ENCODE measurements at regions not wholly inside any gene's neighbourhood (a gene's known extent, or its start where the extent isn't known, plus 50 kb on each side); places are given as distances from the start of the nearest gene placed in this dataset.
"Not testable (repeated sequence)": the region's sequence is repeated elsewhere in the genome, so short reads cannot be mapped to it uniquely, and the experiment has no call there.

- peaks cover 0 to 3% (median 0%) of the 10 kb centered on the region in 7 donors for H3K9me3 Mint-ChIP-seq
- ATAC-seq (ENCODE audit: low read depth in 2 of 2) (no peak), DNase-seq (no peak)
- peaks cover 17% of the 10 kb centered on the region for H3K27me3 Mint-ChIP-seq
- Histone ChIP-seq H3K9me3 (ENCODE audit: control insufficient read depth in 2 of 2, low read length in 2 of 2) (peaks cover 0 to 3% of the 10 kb centered on the region in 2 experiments), H3K36me3 (ENCODE audit: control insufficient read depth, insufficient read depth, low read length) (no peaks in the 10 kb centered on the region), H3K4me1 (ENCODE audit: control insufficient read depth, insufficient read depth, low read length, poor library complexity, severe bottlenecking) (no peaks in the 10 kb centered on the region), H3K4me3 (ENCODE audit: low read depth, low read length) (no peak overlapping the region), H3K27me3 (ENCODE audit: control insufficient read depth, insufficient read depth, low read length) (peaks cover 6% of the 10 kb centered on the region), H3K27ac (ENCODE audit: insufficient read depth, low read length, poor library complexity, severe bottlenecking) (no peak overlapping the region)
- no peak overlapping the region for H3K27ac Mint-ChIP-seq
- H3K4me3 Mint-ChIP-seq, result no peak overlapping the region
- H3K36me3 Mint-ChIP-seq, result no peaks in the 10 kb centered on the region
- H3K4me1 Mint-ChIP-seq, result no peaks in the 10 kb centered on the region
Measured at GRCh38 chr10:28449382-28449781, 83.5 kb upstream of the WAC start.

DNA sequence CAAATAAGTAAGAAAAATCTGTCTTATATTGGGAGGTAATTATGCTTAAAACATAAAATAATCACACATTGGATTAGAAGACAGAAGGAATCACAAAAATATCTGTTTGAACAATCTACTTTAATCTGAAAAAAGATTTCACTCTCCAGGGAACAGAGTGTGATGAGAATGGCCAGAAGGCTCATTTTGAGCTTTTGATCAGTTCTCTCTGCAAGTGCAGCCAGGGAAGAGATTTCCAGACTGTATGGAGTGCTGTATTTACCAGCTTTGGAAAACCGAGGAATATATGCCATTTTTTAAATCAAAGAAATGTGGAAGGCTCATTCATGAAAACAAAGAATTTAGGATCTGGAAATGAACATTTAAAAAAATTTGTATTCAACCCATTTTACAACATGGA lies 83.0 kb upstream of the WAC start:
- peaks cover 0 to 3% (median 0%) of the 10 kb centered on the region in 7 donors for H3K9me3 Mint-ChIP-seq

GRCh38 chr10:28453926-28454325 lies 79.0 kb upstream of the WAC start:
- Histone ChIP-seq H3K9me3 (ENCODE audit: control insufficient read depth in 2 of 2, low read length in 2 of 2) (peaks cover 0 to 3% of the 10 kb centered on the region in 2 experiments), H3K27ac (ENCODE audit: insufficient read depth, low read length, poor library complexity, severe bottlenecking) (no peak overlapping the region), H3K27me3 (ENCODE audit: control insufficient read depth, insufficient read depth, low read length) (peaks cover 9% of the 10 kb centered on the region), H3K36me3 (ENCODE audit: control insufficient read depth, insufficient read depth, low read length) (no peaks in the 10 kb centered on the region), H3K4me3 (ENCODE audit: low read depth, low read length) (no peak overlapping the region), H3K4me1 (ENCODE audit: control insufficient read depth, insufficient read depth, low read length, poor library complexity, severe bottlenecking) (no peaks in the 10 kb centered on the region)
- H3K36me3 Mint-ChIP-seq, result no peaks in the 10 kb centered on the region
- DNase-seq, result no peak
- peaks cover 0 to 3% (median under 1%) of the 10 kb centered on the region in 7 donors for H3K9me3 Mint-ChIP-seq
- no peak for ATAC-seq (ENCODE audit: low read depth in 2 of 2)
- no peak overlapping the region for H3K4me3 Mint-ChIP-seq
- peaks cover 38% of the 10 kb centered on the region for H3K27me3 Mint-ChIP-seq
- no peaks in the 10 kb centered on the region for H3K4me1 Mint-ChIP-seq
- no peak overlapping the region for H3K27ac Mint-ChIP-seq

More for the DNA sequence above, 83.0 kb upstream of the WAC start:
- Mint-ChIP-seq H3K4me3 (no peak overlapping the region), H3K4me1 (no peaks in the 10 kb centered on the region), H3K27me3 (peaks cover 22% of the 10 kb centered on the region), H3K27ac (no peak overlapping the region), H3K36me3 (no peaks in the 10 kb centered on the region)
- Histone ChIP-seq H3K27ac (ENCODE audit: insufficient read depth, low read length, poor library complexity, severe bottlenecking) (no peak overlapping the region), H3K36me3 (ENCODE audit: control insufficient read depth, insufficient read depth, low read length) (no peaks in the 10 kb centered on the region), H3K9me3 (ENCODE audit: control insufficient read depth in 2 of 2, low read length in 2 of 2) (peaks cover 0 to 3% of the 10 kb centered on the region in 2 experiments), H3K4me3 (ENCODE audit: low read depth, low read length) (no peak overlapping the region), H3K27me3 (ENCODE audit: control insufficient read depth, insufficient read depth, low read length) (peaks cover 6% of the 10 kb centered on the region), H3K4me1 (ENCODE audit: control insufficient read depth, insufficient read depth, low read length, poor library complexity, severe bottlenecking) (no peaks in the 10 kb centered on the region)
- no peak for DNase-seq
- ATAC-seq (ENCODE audit: low read depth in 2 of 2), result no peak

DNA sequence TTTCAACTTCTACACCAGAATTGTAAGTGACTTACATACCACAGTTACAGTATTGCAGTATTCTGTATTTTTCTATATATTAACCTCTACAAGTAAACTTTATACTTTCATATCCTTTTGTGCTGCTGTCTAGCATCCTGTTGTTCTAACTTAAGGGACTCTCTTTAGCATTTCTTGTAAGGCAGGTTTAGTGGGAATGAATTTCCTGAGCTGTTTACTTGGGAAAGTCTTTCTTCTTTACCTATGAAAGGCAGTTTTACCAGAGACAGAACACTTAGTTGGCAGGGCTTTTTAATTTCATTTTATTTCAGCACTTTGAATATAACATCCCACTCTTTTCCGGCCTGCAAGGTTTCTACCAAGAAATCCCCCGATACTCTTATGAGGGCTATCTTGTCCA lies 75.8 kb upstream of the WAC start:
- Histone ChIP-seq H3K9me3 (ENCODE audit: control insufficient read depth in 2 of 2, low read length in 2 of 2) (peaks cover 0 to 3% of the 10 kb centered on the region in 2 experiments), H3K36me3 (ENCODE audit: control insufficient read depth, insufficient read depth, low read length) (no peaks in the 10 kb centered on the region), H3K4me1 (ENCODE audit: control insufficient read depth, insufficient read depth, low read length, poor library complexity, severe bottlenecking) (no peaks in the 10 kb centered on the region), H3K4me3 (ENCODE audit: low read depth, low read length) (no peak overlapping the region), H3K27me3 (ENCODE audit: control insufficient read depth, insufficient read depth, low read length) (peaks cover 6% of the 10 kb centered on the region), H3K27ac (ENCODE audit: insufficient read depth, low read length, poor library complexity, severe bottlenecking) (no peak overlapping the region)
- ATAC-seq (ENCODE audit: low read depth in 2 of 2) (no peak), DNase-seq (no peak)
- H3K27ac Mint-ChIP-seq, result no peak overlapping the region
- H3K4me1 Mint-ChIP-seq, result no peaks in the 10 kb centered on the region
- no peak overlapping the region for H3K4me3 Mint-ChIP-seq
- H3K9me3 Mint-ChIP-seq, result peaks cover 0 to 3% (median 1%) of the 10 kb centered on the region in 7 donors
- H3K36me3 Mint-ChIP-seq, result no peaks in the 10 kb centered on the region
- H3K27me3 Mint-ChIP-seq, result peaks cover 34% of the 10 kb centered on the region

- peaks cover 33% of the 10 kb centered on the region for H3K27me3 Mint-ChIP-seq
- not testable (repeated sequence) for H3K9me3 Mint-ChIP-seq; H3K4me1 ChIP-seq (ENCODE audit: control insufficient read depth, insufficient read depth, low read length, poor library complexity, severe bottlenecking); ATAC-seq (ENCODE audit: low read depth in 2 of 2); H3K27ac Mint-ChIP-seq; H3K4me3 Mint-ChIP-seq; H3K27ac ChIP-seq (ENCODE audit: insufficient read depth, low read length, poor library complexity, severe bottlenecking); DNase-seq; H3K4me1 Mint-ChIP-seq; H3K4me3 ChIP-seq (ENCODE audit: low read depth, low read length); H3K9me3 ChIP-seq (ENCODE audit: control insufficient read depth in 2 of 2, low read length in 2 of 2); H3K27me3 ChIP-seq (ENCODE audit: control insufficient read depth, insufficient read depth, low read length); H3K36me3 ChIP-seq (ENCODE audit: control insufficient read depth, insufficient read depth, low read length); H3K36me3 Mint-ChIP-seq
Measured at GRCh38 chr10:28457873-28458272, 75.0 kb upstream of the WAC start.

DNA sequence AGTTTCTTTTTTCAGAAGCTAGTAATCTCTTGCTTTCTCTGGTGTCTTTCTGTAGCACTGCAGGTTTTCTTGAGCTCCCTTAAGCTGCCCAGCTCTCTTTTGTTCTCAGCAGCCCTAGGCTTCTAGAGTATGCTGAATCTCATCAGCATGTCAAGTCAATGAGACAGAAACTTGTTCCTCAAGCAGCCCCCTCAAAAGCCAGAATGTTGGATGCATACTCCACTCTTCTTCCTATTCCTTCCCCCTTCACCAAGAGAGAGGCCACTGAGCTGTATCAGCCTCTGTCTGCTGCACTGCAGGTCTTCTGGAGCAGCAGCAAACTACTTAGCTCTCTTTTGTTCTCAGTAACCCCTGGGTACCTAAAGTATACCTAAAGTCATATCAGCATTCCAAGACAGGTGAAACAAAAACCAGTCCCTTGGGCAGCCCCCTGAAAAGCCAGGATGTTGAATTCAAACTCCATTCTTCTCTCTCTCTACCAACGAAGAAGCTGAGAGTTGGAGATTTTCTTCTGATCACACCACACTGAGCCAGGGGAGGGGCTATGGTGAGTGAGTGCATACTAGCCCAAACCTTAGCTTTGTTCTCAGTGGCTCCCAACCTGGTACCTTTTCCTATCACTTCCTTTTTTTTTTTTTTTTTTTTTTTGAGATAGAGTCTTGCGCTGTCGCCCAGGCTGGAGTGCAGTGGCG lies 73.3 kb upstream of the WAC start:
- no peaks in the 10 kb centered on the region for H3K4me1 ChIP-seq (ENCODE audit: control insufficient read depth, insufficient read depth, low read length, poor library complexity, severe bottlenecking)
- H3K36me3 ChIP-seq (ENCODE audit: control insufficient read depth, insufficient read depth, low read length), result no peaks in the 10 kb centered on the region
- ATAC-seq (ENCODE audit: low read depth in 2 of 2) (no peak), DNase-seq (no peak)
- H3K9me3 ChIP-seq (ENCODE audit: control insufficient read depth in 2 of 2, low read length in 2 of 2), result no peaks in the 10 kb centered on the region
- Mint-ChIP-seq H3K27me3 (peaks cover 23% of the 10 kb centered on the region), H3K9me3 (peaks cover 0 to 3% (median 0%) of the 10 kb centered on the region in 7 donors), H3K27ac (no peak overlapping the region), H3K36me3 (no peaks in the 10 kb centered on the region), H3K4me1 (no peaks in the 10 kb centered on the region), H3K4me3 (no peak overlapping the region)
- no peak overlapping the region for H3K27ac ChIP-seq (ENCODE audit: insufficient read depth, low read length, poor library complexity, severe bottlenecking)
- peaks cover 2% of the 10 kb centered on the region for H3K27me3 ChIP-seq (ENCODE audit: control insufficient read depth, insufficient read depth, low read length)
- H3K4me3 ChIP-seq (ENCODE audit: low read depth, low read length), result no peak overlapping the region

- Histone ChIP-seq H3K27ac (ENCODE audit: insufficient read depth, low read length, poor library complexity, severe bottlenecking) (no peak overlapping the region), H3K36me3 (ENCODE audit: control insufficient read depth, insufficient read depth, low read length) (no peaks in the 10 kb centered on the region), H3K4me3 (ENCODE audit: low read depth, low read length) (no peak overlapping the region), H3K9me3 (ENCODE audit: control insufficient read depth in 2 of 2, low read length in 2 of 2) (no peaks in the 10 kb centered on the region), H3K4me1 (ENCODE audit: control insufficient read depth, insufficient read depth, low read length, poor library complexity, severe bottlenecking) (no peaks in the 10 kb centered on the region), H3K27me3 (ENCODE audit: control insufficient read depth, insufficient read depth, low read length) (no peaks in the 10 kb centered on the region)
- no peak overlapping the region for H3K27ac Mint-ChIP-seq
- no peak overlapping the region for H3K4me3 Mint-ChIP-seq
- no peaks in the 10 kb centered on the region for H3K4me1 Mint-ChIP-seq
- DNase-seq (no peak), ATAC-seq (ENCODE audit: low read depth in 2 of 2) (no peak)
- peaks cover 10% of the 10 kb centered on the region for H3K27me3 Mint-ChIP-seq
- H3K9me3 Mint-ChIP-seq, result peaks cover 0 to 4% (median 0%) of the 10 kb centered on the region in 7 donors
- no peaks in the 10 kb centered on the region for H3K36me3 Mint-ChIP-seq
Measured at GRCh38 chr10:28463141-28463540, 69.8 kb upstream of the WAC start.

DNA sequence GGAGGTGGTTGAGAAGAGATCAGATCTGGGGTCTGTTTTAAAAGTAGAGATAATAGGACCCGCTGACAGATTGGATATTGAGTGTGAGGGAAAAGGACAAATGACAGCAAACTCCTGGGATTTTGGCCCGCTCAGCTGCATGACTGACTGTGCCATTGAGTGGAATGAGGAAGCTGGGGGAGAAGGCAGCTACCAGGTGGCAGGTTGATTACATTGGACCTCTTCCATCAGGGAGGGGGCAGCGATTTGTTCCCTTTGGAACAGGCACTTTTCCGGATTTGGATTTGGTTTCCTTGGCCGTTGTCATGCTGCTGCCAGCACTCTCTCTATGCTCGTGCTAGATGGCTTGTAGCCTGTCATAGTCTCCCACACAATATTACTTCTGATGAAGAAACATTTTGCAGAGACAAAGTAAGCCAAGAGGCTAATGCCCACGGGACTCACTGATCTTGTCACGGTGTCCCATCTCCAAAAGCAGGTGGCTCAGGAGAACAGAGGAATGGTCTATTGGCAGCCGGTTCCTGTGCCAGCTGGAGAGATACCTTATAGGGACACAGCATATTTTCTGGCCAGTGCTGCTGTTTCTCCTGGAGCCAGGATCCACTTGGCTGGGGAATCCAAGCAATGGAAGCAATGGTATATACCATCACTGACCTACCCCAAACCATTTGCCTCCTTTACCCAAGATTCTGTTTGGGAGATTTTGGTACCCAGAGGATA lies 69.1 kb upstream of the WAC start:
- H3K27ac Mint-ChIP-seq, result no peak overlapping the region
- no peak overlapping the region for H3K4me3 Mint-ChIP-seq
- Histone ChIP-seq H3K4me3 (ENCODE audit: low read depth, low read length) (no peak overlapping the region), H3K9me3 (ENCODE audit: control insufficient read depth in 2 of 2, low read length in 2 of 2) (no peaks in the 10 kb centered on the region), H3K4me1 (ENCODE audit: control insufficient read depth, insufficient read depth, low read length, poor library complexity, severe bottlenecking) (no peaks in the 10 kb centered on the region), H3K36me3 (ENCODE audit: control insufficient read depth, insufficient read depth, low read length) (no peaks in the 10 kb centered on the region), H3K27ac (ENCODE audit: insufficient read depth, low read length, poor library complexity, severe bottlenecking) (no peak overlapping the region), H3K27me3 (ENCODE audit: control insufficient read depth, insufficient read depth, low read length) (no peaks in the 10 kb centered on the region)
- ATAC-seq (ENCODE audit: low read depth in 2 of 2) (no peak), DNase-seq (no peak)
- H3K4me1 Mint-ChIP-seq, result no peaks in the 10 kb centered on the region
- H3K36me3 Mint-ChIP-seq, result no peaks in the 10 kb centered on the region
- peaks cover 4% of the 10 kb centered on the region for H3K27me3 Mint-ChIP-seq
- peaks cover 0 to 2% (median 0%) of the 10 kb centered on the region in 7 donors for H3K9me3 Mint-ChIP-seq

All from CD4-positive, CD25-positive, alpha-beta regulatory T cell (primary cell).